ENCODE measurements at regions not wholly inside any gene's neighbourhood (a gene's known extent, or its start where the extent isn't known, plus 50 kb on each side); places are given as distances from the start of the nearest gene placed in this dataset.

GRCh38 chr1:213541641-213542040 is 446.1 kb upstream of the PROX1 start:
- TF ChIP-seq TEAD4 (IDR thresholded peaks at IDR 0.05) (no peak), MAX (IDR thresholded peaks at IDR 0.05) (no peak), CREB1 (IDR thresholded peaks at IDR 0.05; ENCODE audit: low read depth) (no peak), REST (IDR thresholded peaks at IDR 0.05; ENCODE audit: low read depth) (no peak), RAD21 (IDR thresholded peaks at IDR 0.05; ENCODE audit: low read depth) (no peak)

Data from Ishikawa (cell line).